ENCODE measurements at regions not wholly inside any gene's neighbourhood (a gene's known extent, or its start where the extent isn't known, plus 50 kb on each side); places are given as distances from the start of the nearest gene placed in this dataset.

- no peak overlapping the region for H3K27ac Mint-ChIP-seq (ENCODE audit: unreplicated experiment)
- FAIRE-seq = peak; percentile 70
- no peaks in the 10 kb centered on the region for H4K20me1 ChIP-seq (ENCODE audit: insufficient read depth, low read length)
- no peak overlapping the region for H2AFZ ChIP-seq (ENCODE audit: low read depth, low read length)
- H3K9me3 Mint-ChIP-seq (ENCODE audit: unreplicated experiment) = no peaks in the 10 kb centered on the region
- DNase-seq (ENCODE audit: low read depth) = no peak
- H3K27me3 Mint-ChIP-seq (ENCODE audit: low read depth, unreplicated experiment) = peaks cover 7% of the 10 kb centered on the region
- no peak overlapping the region for H3K4me3 Mint-ChIP-seq (ENCODE audit: unreplicated experiment)
- H3K9me3 ChIP-seq (ENCODE audit: insufficient read depth, low read depth, low read length) = peaks cover 2% of the 10 kb centered on the region
- no peaks in the 10 kb centered on the region for H3K36me3 Mint-ChIP-seq (ENCODE audit: low read depth, unreplicated experiment)
- H3K4me1 Mint-ChIP-seq (ENCODE audit: low read depth, unreplicated experiment) = peaks cover 11% of the 10 kb centered on the region
- H3K4me2 ChIP-seq (ENCODE audit: low read length) = no peak overlapping the region
- H3K4me1 ChIP-seq (ENCODE audit: insufficient read depth, low read length) = no peaks in the 10 kb centered on the region
- no peaks in the 10 kb centered on the region for H3K27me3 ChIP-seq (ENCODE audit: insufficient read depth, low read length)
- no peak overlapping the region for H3K9ac ChIP-seq (ENCODE audit: low read length)
- TF ChIP-seq CTCF (IDR thresholded peaks at IDR 0.05; ENCODE audit: insufficient read depth, low read depth, low read length) = no peak
- TF ChIP-seq EZH2 (IDR thresholded peaks at IDR 0.05; ENCODE audit: insufficient read depth, low read length) = no peak
- no peaks in the 10 kb centered on the region for H3K79me2 ChIP-seq (ENCODE audit: insufficient read depth, low read length)
- H3K4me3 ChIP-seq (ENCODE audit: insufficient read depth, low read depth, low read length) = no peak overlapping the region
- H3K27ac ChIP-seq (ENCODE audit: low read depth, low read length) = no peak overlapping the region
- H3K36me3 ChIP-seq (ENCODE audit: insufficient read depth, low read length) = no peaks in the 10 kb centered on the region
Observed at GRCh38 chr6:168967281-168967925, 286.2 kb downstream of the THBS2 start.

DNA sequence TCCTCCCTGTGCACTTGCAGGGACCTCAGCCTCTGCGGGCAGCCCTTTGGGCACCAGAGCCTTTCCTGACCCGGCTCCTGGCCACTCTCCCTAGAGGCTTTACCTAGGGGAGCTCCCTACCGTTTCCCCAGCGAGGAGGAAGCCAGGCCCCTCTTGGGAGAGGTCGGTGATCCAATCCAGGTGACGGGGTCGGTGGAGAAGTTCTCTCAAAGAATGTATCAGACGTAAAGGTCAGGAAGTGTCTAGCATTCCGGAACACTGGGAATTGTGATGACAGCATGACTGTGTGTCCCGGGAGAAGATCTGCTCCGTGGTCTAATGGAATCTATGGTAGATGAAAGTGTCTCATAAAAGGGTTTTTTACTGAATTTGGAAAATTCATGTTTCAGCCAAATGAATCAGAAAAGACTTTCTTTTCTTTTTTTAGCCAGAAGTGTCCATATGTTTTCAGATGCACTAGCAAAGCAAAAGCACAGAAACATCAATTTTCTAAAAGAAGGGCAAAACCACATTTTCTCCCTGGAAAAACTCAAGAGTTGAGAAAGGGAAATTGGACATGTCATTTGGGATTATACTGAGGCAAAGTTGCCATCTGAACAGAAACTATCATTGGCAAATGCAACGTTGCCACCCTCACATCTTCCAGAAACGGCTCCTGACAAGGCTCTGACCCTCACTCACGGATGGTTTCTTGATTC is 289.4 kb downstream of the THBS2 start:
- no peak overlapping the region for H3K9ac ChIP-seq (ENCODE audit: low read length)
- no peak overlapping the region for H2AFZ ChIP-seq (ENCODE audit: low read depth, low read length)
- H3K4me1 Mint-ChIP-seq (ENCODE audit: low read depth, unreplicated experiment) = peaks cover 11% of the 10 kb centered on the region
- no peak for FAIRE-seq
- H3K4me1 ChIP-seq (ENCODE audit: insufficient read depth, low read length) = no peaks in the 10 kb centered on the region
- no peaks in the 10 kb centered on the region for H3K36me3 ChIP-seq (ENCODE audit: insufficient read depth, low read length)
- peaks cover 2% of the 10 kb centered on the region for H3K9me3 ChIP-seq (ENCODE audit: insufficient read depth, low read depth, low read length)
- H3K27me3 Mint-ChIP-seq (ENCODE audit: low read depth, unreplicated experiment) = no peaks in the 10 kb centered on the region
- DNase-seq (ENCODE audit: low read depth) = peak; percentile 23
- no peaks in the 10 kb centered on the region for H3K27me3 ChIP-seq (ENCODE audit: insufficient read depth, low read length)
- no peak overlapping the region for H3K4me2 ChIP-seq (ENCODE audit: low read length)
- no peak overlapping the region for H3K27ac ChIP-seq (ENCODE audit: low read depth, low read length)
- H3K4me3 Mint-ChIP-seq (ENCODE audit: unreplicated experiment) = no peak overlapping the region
- no peak for TF ChIP-seq EZH2 (IDR thresholded peaks at IDR 0.05; ENCODE audit: insufficient read depth, low read length)
- TF ChIP-seq CTCF (IDR thresholded peaks at IDR 0.05; ENCODE audit: insufficient read depth, low read depth, low read length) = no peak
- H3K27ac Mint-ChIP-seq (ENCODE audit: unreplicated experiment) = peak overlapping the region; percentile 53
- H3K4me3 ChIP-seq (ENCODE audit: insufficient read depth, low read depth, low read length) = no peak overlapping the region
- no peaks in the 10 kb centered on the region for H3K36me3 Mint-ChIP-seq (ENCODE audit: low read depth, unreplicated experiment)
- no peaks in the 10 kb centered on the region for H3K9me3 Mint-ChIP-seq (ENCODE audit: unreplicated experiment)
- no peaks in the 10 kb centered on the region for H4K20me1 ChIP-seq (ENCODE audit: insufficient read depth, low read length)
- no peaks in the 10 kb centered on the region for H3K79me2 ChIP-seq (ENCODE audit: insufficient read depth, low read length)

GRCh38 chr6:168962886-168963285 is 290.8 kb downstream of the THBS2 start:
- no peak overlapping the region for H3K4me3 ChIP-seq (ENCODE audit: insufficient read depth, low read depth, low read length)
- Mint-ChIP-seq H3K4me1 (ENCODE audit: low read depth, unreplicated experiment) (peaks cover 11% of the 10 kb centered on the region), H3K36me3 (ENCODE audit: low read depth, unreplicated experiment) (no peaks in the 10 kb centered on the region), H3K27ac (ENCODE audit: unreplicated experiment) (peak overlapping the region; percentile 34), H3K9me3 (ENCODE audit: unreplicated experiment) (no peaks in the 10 kb centered on the region), H3K4me3 (ENCODE audit: unreplicated experiment) (no peak overlapping the region), H3K27me3 (ENCODE audit: low read depth, unreplicated experiment) (no peaks in the 10 kb centered on the region)
- DNase-seq (ENCODE audit: low read depth) (no peak), FAIRE-seq (no peak)
- H3K79me2 ChIP-seq (ENCODE audit: insufficient read depth, low read length) = no peaks in the 10 kb centered on the region
- peaks cover 2% of the 10 kb centered on the region for H3K9me3 ChIP-seq (ENCODE audit: insufficient read depth, low read depth, low read length)
- H3K9ac ChIP-seq (ENCODE audit: low read length) = no peak overlapping the region
- H4K20me1 ChIP-seq (ENCODE audit: insufficient read depth, low read length) = no peaks in the 10 kb centered on the region
- no peak overlapping the region for H3K4me2 ChIP-seq (ENCODE audit: low read length)
- TF ChIP-seq CTCF (IDR thresholded peaks at IDR 0.05; ENCODE audit: insufficient read depth, low read depth, low read length) (no peak), EZH2 (IDR thresholded peaks at IDR 0.05; ENCODE audit: insufficient read depth, low read length) (no peak)
- no peak overlapping the region for H2AFZ ChIP-seq (ENCODE audit: low read depth, low read length)
- H3K4me1 ChIP-seq (ENCODE audit: insufficient read depth, low read length) = no peaks in the 10 kb centered on the region
- H3K36me3 ChIP-seq (ENCODE audit: insufficient read depth, low read length) = no peaks in the 10 kb centered on the region
- H3K27ac ChIP-seq (ENCODE audit: low read depth, low read length) = no peak overlapping the region
- no peaks in the 10 kb centered on the region for H3K27me3 ChIP-seq (ENCODE audit: insufficient read depth, low read length)
